ENCODE measurements at regions not wholly inside any gene's neighbourhood (a gene's known extent, or its start where the extent isn't known, plus 50 kb on each side); places are given as distances from the start of the nearest gene placed in this dataset.

DNA sequence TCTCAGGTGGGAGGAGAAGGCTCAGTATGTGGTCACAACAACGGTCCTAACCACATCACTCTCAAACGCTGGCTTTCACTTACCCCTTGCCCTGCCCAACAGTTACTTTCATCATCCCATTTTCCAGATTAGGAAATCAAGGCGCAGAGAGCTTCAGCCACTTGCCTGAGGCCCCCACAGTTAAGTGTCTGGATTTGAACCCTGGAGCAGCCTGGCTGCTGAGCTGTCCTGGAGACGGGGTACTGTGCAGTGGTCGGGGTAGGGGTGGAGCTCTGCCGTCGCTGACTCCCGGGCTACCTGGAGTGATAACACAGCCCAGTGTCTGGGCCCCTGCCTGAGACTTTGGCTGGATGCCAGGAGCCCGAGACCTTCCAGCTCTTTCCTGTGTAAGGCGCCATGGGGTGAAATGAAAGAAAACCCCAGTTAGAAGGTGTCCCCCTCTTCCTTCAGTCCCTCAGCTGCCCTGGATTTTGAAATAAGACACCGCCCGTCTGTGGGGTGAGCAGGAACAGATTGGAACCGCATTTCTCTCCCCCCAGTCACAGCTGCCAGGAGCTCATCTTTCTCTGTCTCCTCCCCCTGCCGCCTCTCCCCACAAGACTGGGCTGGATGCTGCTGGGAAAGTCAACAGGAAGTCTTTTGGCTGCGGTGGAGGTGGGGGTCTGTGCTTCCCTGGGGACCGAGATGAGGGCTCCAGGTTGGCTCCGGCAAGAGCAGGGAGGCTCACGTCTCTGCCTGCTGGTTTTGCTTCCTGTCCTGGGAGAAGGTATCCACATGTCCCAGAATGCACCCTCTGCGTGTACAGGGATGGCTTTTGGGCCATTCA lies 280.2 kb downstream of the SEC14L1 start:
- TF ChIP-seq, protein P1, sequence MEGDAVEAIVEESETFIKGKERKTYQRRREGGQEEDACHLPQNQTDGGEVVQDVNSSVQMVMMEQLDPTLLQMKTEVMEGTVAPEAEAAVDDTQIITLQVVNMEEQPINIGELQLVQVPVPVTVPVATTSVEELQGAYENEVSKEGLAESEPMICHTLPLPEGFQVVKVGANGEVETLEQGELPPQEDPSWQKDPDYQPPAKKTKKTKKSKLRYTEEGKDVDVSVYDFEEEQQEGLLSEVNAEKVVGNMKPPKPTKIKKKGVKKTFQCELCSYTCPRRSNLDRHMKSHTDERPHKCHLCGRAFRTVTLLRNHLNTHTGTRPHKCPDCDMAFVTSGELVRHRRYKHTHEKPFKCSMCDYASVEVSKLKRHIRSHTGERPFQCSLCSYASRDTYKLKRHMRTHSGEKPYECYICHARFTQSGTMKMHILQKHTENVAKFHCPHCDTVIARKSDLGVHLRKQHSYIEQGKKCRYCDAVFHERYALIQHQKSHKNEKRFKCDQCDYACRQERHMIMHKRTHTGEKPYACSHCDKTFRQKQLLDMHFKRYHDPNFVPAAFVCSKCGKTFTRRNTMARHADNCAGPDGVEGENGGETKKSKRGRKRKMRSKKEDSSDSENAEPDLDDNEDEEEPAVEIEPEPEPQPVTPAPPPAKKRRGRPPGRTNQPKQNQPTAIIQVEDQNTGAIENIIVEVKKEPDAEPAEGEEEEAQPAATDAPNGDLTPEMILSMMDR (IDR thresholded peaks at IDR 0.05): no peak
- TF ChIP-seq POLR2A (IDR thresholded peaks at IDR 0.05): no peak
- TF ChIP-seq POLR2AphosphoS5 (IDR thresholded peaks at IDR 0.05; ENCODE audit: insufficient read depth in 1 of 2, low read depth in 1 of 2): peak; percentile 41 to 70

Measured in vagina (tissue), 2 donors.